NCI-H2029 (cell line): ENCODE measurements at regions not wholly inside any gene's neighbourhood (a gene's known extent, or its start where the extent isn't known, plus 50 kb on each side); places are given as distances from the start of the nearest gene placed in this dataset.
"Not testable (repeated sequence)": the region's sequence is repeated elsewhere in the genome, so short reads cannot be mapped to it uniquely, and the experiment has no call there.

ENCODE experiments used
- DNase-seq: peaks from one replicate; lab custom pipeline; 2025; lab: John Stamatoyannopoulos, UW

DNA sequence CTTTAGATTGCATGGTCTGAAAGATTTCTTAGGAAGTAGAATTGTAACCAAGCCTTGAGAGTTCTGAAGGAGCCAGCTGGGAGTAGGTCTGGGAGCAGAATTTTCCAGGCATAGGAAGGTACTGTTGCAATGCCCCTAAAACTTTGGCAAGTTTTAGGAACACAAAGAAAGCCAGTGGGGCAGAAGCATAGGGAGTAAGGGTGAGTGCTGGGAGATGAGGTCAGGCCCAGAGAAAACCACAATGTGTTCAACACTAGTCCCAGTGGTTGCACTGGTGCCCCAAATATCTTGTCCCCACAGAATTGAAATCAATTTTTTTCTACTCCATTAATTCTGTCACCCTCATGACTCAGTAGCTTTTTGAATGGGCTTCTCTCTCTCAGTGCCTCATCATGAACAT is 120.7 kb upstream of the GALNT15 start:
- no peak for DNase-seq

DNA sequence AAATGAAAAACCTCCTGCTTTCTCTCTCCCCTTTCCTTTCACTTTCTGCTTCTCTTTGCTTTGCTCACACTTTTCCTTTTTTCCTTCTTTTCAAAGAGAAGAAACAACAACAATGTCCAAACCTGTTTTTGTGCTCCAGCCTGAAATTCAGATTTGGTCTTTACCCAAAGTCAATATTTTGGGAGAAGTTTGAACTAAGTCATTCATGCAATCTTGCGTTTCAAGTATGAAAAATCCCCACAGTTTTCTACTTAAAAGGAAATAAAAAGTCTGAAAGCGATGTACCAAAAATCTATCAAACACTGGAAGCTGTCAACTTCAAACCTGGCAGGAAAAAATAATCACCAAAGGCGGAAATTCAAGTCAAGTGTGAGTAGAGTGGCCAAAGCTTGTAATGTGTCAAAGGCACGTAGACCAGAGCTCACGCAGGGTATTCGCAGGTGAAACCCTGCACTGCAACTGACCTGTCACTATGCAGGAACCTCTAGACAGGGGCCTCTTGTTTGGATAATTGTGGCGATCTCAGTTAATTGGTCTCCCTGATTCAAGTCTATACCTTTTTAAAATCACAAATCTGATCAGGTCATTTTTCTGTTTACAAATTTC is 118.8 kb upstream of the GALNT15 start:
- DNase-seq: no peak

DNA sequence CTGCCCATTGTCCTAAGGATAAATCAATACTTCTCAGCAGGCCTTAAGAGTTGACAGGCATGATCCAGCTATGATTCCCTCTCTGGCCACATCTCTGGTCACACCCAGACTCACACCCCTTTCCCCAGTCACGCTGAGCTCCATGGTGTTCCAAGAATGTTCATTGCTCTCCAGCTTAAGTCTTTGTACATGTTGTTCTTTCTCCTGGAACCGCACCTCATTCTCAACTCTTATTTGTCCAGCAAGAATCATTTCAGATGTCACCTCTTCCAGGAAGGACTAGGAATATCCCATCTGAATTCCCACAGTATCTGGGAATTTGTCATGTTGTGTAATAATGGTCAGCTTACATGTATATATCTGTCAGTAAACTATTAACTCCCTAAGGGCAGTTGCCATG is 118.3 kb upstream of the GALNT15 start:
- no peak for DNase-seq

DNA sequence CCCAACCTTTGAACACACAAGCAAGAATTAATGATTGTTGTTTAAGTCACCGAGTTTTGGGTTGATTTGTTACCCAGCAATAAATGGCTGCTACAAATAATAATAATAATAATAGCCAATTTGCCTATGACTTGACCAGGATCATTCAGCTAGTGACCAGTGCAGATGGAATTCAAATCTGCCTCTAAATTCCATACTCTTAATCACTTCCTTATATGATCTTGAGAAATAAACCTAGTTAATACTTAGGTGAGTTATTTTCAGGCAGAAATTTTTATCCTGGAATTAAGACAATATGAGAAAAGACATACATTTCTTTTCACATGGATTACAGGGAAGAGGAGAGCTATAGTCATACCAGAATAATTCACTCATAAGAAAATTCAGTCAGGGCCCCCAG is 116.0 kb upstream of the GALNT15 start:
- DNase-seq: no peak

DNA sequence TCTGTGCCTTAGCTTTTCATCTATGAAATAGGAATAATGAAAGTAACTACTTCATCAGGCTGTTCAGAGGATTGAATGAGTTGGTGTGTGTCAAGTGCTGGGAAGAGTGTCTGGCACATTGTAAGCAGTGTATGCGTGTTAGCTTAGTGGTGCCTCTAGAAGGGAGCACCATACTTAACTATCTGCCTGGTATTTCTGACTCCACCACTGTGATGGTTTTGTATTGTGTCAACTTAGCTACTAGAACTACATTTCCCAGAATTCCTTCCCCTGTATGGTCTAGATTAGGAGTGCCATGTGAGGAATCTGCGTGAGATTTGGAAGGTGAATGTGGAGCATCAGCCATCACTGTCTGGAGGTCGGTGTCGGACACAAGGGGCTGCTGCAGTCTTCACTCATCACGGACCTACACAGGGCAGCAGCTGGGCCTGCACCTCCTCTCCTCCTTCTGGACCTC is 115.4 kb upstream of the GALNT15 start:
- peak; percentile 32 for DNase-seq

DNA sequence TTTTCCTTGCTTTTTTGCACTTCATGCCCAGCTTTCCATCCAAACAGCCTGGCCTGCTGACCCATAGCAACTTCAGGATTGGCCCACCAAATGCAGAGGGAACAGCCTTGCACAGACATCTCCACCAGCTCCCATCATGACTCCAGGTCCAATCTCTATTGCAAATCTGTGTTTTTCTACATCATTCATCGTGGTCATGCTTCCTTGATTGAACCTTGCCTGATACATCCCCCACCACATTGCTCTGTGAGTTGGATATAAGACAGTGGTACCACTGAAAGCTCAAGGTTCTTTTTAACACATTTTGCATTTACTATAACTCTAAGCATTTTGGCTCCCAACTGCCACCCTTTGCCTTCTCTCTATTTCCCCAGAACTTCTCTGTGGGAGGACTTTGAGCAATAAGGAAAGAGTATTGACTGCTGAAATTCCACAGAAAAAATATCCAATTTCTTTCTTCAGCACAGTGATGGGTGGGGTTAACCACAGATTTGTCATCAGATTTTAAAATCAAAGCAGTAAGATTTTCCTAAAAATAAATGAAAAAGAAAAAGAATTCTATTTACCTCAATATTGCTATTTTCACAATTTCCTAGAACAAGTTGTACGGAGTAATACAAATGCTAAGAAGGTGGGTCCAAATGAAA is 114.6 kb upstream of the GALNT15 start:
- no peak for DNase-seq

DNA sequence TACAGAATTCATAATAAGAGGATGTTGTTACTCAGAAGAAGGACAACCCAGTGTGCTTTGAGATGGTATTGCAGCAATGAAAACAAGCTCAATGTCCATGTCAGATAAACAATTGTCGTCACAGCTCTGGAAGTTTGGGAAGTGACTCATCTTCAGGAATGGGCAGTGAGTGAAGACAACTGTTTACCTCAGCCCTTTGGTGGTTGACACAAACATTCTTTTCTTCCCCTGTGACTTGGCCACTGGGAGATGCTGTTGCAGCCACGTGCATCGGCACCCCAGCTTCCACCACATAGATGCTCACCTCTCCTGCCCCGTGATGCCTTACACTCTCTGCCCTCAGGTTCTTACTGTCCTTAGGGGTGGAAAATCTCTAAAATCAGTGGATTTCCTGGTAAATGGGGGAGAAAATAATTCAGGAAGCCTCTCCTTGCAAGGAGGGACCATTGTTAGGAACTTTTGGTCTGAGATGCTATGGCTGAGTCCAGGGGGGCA is 114.1 kb upstream of the GALNT15 start:
- no peak for DNase-seq

DNA sequence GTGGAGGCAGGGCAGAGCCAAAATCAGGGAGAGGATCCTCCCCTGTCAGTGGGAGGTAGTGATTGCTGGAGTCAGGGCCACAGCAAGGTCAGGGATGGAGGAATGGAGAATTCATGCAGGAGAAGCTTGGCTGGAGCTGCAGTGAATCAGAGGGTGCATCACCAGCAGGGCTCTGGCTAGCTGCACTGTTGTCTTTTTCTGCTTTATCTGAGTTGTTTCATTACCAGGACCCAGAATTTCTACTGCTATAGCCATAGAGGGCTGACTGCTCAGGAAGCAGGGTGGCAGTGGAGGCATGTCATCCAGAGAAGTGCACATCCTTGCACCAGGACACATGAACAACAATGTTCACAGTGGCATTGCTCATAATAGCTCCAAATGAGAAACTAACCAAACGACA is 113.5 kb upstream of the GALNT15 start:
- DNase-seq: no peak

DNA sequence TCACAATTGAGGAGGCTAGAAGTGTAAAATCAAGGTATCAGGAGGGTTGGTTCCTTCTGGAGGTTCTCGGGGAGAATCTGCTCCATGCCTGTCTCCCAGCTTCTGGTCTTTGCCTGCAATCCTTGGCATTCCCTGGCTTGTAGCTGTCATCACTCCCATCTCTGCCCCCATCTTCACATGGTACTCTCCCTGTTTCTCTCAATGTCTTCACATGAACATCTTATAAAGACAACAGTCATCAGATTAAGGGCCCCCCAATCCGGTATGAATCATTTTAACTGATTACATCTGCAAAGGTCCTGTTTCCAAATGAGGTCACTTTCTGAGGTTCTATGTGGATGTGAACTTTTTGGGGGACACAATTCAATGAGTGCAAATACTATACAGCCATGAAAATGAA is 113.0 kb upstream of the GALNT15 start:
- no peak for DNase-seq

DNA sequence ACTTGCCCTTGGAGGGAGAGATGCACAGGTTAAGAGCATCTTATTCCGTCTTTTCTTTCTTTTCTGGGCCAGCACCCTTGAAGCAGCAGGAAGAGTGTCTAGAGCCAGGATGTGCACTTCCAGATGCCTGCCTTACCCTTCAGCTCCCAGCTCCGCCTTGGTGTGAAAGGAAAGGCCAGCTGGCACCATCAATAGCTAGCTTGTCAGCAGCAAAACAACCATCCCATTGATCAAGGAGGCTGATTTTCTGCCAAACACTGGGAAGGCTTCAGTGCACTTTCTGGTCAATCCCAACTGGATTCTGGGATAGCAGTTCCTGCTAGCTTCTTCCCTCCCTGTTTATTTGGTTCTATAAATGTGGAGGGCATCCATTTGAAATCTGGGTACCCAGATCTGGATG is 110.9 kb upstream of the GALNT15 start:
- no peak for DNase-seq

DNA sequence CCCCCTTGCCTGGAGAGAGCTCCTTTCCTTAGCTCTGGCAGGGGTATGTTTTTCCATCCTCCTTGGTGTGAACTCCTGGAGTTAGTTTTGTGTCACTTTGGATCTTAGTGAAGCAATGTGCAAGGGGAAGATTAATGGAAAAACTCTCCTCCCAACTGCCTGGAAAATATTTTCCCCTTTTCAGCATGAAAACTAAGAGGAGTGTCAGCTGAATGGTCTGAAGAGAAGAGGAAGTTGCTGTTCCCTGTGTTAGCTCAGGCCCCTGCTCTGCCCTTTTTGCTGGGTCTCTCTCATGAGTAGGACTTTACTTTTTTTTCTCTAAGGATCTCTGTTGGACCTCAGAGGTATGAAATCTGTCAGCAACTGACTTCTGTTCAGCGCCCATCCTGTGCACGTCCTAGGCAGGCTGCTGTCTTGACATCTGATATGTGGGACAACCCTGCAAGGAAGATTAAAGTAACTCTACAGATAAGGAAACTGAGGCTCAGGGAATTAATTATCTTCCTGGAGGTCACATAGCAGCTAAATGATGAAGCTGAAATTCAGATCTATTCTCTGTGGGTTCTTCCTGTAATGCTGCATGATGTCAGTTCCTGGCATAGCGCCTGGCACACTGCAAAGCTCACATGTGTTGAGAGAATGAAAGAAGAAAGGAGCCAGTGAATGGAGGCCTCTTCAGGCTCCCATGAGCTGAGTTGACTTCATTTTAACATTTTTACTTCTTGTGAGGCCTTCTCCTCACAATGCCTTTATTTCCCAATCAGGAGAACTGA is 109.7 kb upstream of the GALNT15 start:
- peak; percentile 93 for DNase-seq

DNA sequence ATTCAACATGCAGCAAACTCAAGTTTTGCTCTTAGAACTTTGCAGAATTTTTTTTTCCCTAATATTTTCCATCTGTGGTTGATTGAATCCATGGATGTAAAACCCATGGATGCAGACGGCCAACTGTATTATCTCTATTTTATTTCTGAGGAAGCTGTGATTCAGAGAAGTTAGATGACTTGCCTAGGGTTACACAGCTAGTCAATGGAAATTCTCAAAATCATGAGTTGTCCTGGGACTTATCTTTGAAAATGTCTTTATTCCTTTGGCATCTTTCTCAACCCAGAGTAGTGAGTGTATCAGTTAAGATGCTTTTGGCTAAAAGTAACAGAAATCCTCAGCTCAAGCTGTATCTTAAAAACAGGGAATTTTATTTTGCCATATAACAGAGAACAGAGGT is 107.9 kb upstream of the GALNT15 start:
- DNase-seq: no peak

DNA sequence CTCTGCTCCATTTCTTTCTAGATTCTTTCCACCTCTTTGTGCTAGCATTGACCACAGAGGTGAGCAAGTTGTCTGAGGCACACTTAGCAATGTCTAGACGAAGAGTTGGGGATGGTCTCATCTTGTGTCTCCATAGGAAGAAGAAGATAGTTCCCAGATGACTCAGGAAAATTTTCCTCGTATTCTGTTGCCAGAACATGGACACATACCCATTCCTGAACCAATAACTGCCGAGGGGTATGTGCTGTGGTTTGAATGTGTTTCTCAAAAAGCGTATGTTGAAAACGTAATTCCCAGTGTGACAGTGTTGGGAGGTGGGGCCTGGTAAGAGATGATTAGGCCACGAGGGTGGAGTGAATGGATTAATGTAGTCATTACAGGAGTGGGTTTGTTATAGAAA is 107.5 kb upstream of the GALNT15 start:
- DNase-seq: no peak

DNA sequence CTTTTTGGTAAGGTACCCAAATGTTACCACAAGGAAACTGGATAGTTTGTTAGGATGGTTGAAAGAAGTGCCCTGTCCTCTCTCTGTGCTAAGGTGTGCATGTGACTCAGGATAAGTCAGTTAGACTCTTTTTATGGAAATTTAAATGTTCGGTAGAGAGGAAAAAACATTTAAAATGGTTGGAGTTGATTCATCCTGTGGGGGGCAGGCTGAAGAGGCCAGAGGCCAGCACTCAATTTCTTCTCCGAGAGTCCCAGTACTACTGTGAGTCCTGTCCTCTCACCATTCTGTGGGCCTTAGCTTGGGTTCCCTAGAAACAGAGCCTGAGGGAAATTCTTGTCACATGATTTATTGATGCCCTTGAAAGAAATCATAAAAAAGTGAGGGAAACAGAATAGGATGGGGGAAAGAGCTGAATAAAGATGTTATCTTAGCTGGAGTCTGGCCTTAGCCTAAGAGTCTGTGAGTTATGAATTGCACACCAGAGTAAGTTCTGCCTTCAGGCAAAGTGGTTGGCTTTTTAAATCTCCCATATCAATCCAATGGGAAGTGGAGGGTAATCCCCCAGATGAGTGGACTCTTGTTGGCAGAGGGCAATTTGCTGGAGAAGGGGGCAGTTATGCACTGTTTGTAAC is 106.5 kb upstream of the GALNT15 start:
- DNase-seq: no peak

DNA sequence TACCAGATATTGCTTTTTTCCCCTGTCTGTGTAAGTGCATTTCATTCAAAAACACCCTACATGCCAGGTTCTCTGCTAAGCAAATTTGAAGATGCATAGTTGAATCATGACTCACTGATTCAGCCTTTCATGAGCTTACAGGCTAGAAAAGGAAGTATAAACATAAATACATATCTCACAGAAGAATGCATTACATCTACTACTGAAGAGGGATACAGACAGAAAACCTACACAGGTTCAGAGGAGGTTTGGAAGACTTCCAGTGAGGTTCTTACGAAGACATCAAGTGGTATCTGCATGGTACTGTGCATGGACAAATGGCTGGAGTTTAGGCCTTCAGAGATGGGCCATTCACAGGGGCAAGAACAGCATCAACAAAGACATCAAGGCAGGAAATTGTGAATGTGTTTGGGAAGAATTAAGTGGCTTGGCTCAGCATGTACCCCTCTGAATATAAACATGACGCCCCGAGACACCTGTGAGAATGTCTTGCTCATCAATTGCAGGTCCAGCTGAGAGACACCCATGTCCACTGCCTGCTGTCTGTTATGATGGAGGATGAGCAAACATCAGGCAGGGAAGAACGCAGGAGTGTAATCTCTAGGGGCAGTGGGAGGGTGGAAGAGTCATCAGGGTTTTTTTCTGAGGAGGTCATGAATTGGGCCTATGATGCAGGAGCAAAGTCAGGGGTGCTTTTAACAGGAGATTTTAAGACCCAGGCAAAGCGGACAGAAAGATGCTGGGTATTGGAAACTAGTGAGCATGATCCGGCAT is 105.1 kb upstream of the GALNT15 start:
- peak; percentile 69 for DNase-seq

DNA sequence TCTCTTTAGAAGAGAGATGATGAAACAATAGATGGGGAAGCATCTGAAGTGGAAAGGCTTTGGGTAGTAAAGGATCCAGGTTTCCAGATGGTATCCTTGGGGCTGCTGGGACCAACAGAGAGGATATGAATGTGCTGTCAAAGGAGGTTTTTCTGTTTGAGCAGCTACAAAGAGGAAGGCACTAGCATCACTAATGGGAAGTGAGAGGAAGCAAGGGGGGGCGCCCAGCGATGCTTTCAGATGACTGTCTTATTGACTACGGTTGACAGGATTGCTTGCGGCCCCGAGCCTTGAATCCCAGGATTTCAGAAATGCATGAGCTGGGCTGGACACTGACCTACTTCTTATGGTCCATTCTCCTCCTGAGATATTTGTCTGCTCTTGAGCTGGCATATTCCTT is 103.8 kb upstream of the GALNT15 start:
- no peak for DNase-seq

DNA sequence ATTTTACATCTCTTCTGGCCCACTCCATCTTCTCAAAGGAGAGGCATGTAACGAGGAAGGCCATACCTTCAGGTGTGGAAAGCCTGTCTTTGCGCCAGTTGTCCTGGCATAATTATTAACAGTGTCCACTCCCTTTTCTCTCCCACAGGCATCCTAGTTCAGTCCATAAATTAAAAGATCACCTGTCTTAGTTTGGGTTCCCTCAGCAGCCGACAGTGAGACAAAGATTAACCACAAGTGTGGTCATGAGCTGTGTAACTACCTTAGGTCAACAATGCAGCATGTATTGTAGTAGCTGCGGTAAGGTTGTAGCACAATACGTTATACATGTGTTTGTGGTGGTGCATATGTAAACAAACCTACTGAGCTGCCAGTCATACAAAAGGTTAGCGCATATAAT is 103.3 kb upstream of the GALNT15 start:
- DNase-seq: peak; percentile 85

DNA sequence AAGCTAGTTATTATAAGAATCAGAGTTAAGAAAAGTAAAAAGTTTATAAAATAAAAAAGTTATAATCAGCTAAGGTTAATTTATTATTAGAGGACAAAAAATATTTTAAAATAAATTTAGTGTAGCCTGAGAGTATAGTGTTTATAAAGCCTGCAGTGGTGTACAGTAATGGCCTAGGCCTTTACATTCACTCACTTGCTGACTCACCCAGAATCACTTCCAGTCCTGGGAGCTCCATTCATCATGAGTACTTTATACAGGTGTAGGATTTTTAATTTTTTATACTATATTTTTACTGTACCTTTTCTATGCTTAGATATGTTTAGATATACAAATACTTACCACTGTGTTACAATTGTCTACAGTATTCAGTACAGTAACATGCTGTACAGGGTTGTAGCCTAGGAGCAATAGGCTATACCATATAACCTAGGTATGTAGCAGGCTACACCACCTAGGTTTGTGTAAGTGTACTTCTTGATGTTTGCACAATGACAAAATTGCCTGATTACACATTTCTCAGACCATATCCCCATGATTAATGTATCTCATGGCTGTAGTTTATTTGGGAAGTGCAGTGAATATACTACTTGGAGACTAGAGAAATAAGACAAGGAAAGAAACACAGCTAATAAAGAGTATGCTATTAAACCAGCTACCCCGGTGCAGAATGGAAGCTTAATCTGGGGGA is 101.9 kb upstream of the GALNT15 start:
- no peak for DNase-seq

DNA sequence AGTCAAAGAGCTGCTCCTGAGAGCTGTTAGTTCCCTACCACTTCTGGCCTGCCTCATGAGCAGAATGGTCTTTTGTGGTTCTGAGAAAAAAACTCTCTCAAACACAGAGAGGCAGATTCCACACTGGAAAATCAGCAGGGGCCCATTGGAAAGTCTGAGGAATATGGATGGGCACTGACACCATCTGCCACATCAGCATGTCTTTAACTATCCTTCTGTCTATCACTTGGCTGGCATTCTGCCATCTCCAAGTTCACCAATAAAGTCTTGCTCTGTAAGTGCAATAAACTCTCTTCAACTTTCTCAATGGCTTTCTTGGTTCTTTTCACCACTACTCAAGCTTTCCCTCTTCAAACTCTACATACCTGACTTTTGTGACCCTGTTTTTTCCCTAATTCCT is 101.3 kb upstream of the GALNT15 start:
- no peak for DNase-seq

DNA sequence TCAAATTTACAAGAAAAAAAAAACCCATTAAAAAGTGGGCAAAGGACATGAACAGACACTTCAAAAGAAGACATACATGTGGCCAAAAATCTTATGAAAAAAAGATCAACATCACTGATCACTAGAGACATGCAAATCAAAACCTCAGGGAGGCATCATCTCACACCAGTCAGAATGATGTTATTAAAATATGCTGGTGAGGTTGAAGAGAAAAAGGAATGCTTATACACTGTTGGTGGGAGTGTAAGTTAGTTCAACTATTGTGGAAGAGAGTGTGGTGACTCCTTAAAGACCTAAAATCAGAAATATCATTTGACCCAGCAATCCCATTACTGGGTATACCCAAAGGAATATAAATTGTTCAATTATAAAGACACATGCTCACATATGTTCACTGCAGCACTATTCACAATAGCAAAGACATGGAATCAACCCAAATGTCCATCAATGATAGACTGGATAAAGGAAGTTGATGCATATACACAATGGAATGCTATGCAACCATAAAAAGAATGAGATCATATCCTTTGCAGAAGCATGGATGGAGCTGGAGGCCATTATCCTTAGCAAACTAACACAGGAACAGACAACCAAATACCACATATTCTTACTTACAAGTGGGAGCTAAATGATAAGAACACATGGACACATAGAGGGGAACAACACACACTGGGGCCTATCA is 100.3 kb upstream of the GALNT15 start:
- not testable (repeated sequence) for DNase-seq

DNA sequence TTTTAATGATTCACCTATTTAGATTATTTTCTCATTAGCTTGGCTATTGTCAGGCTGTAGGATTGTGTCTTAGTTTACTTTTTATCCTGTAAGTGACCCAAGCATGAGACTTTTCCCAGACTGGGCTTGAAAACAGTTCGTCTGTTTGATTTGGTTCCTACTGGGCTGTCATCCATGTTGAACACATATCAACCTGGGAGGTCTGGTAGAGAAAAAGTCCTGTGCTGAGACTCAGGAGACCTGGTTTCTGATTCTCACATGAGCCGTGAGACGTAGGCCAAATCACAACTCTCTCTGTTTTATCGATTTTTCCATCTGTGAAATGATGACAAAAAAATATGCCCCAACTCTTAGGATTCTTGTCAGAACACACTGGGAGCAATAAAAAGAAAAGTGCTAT is 98.8 kb upstream of the GALNT15 start:
- DNase-seq: no peak
